NCI-H526 (cell line): ENCODE measurements at regions not wholly inside any gene's neighbourhood (a gene's known extent, or its start where the extent isn't known, plus 50 kb on each side); places are given as distances from the start of the nearest gene placed in this dataset.
A peak's percentile ranks its signal among the peaks of the same experiment; 100 is the strongest.

Source experiments
- DNase-seq, 2 experiments: peaks; one replicate each; lab custom pipeline; 2025; lab: John Stamatoyannopoulos, UW

- DNase-seq = peak; percentile 60 to 80
These were observed 64.9 kb upstream of the BHLHE23 start for GRCh38 chr20:63071541-63072181.

DNA sequence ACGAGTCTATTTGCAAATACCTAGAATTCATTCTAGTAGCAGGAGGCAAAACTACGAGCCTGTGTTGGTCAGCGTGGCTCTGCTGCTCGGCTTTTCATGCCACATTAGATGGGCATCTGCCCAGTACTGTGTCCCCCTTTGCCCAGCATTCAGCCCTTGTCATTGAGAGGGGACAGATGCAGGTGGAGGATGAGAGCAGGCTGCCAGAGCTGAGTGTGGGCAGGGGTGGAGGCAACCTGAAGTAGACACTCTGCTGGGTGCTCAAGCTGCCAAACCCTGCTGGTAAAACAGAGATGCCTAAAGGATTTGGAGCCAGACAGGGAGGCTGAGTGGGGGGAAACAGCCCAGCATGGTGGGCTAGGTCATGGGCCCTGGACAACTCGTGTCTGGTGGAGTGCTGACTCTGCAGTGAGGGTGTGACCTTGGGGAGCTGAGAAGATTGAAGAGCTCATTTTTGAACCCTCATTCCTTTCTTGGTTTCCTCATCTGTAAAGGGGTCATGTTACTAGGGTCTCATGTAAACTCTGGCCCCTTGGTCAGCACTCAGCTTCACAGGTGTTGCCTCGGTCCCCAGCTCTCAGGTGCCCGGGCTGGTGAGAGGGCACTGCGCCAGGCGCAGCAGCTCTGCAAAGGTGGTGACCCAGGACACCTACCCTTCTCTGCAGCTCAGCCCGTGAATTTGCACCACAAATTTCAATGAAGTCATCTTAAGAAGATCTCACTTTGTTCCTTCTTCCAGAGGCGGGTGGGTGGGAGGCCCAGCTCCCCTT is 64.2 kb upstream of the BHLHE23 start:
- no peak for DNase-seq

DNA sequence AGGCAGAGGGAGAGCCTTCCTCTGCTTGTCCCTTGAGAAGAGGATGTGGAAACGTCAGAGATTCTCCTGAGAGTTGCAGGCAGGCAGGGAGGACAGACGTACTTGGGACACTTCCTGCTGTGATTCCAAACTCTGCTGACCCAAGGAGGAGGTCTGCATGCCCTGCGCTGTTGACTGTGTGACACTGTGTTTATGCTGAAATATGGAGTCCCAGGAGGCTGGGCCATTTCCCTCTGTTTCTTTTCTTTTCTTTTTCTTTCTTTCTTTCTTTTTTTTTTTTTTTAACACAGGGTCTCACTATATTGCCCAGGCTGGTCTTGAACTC is 63.5 kb upstream of the BHLHE23 start:
- no peak for DNase-seq

DNA sequence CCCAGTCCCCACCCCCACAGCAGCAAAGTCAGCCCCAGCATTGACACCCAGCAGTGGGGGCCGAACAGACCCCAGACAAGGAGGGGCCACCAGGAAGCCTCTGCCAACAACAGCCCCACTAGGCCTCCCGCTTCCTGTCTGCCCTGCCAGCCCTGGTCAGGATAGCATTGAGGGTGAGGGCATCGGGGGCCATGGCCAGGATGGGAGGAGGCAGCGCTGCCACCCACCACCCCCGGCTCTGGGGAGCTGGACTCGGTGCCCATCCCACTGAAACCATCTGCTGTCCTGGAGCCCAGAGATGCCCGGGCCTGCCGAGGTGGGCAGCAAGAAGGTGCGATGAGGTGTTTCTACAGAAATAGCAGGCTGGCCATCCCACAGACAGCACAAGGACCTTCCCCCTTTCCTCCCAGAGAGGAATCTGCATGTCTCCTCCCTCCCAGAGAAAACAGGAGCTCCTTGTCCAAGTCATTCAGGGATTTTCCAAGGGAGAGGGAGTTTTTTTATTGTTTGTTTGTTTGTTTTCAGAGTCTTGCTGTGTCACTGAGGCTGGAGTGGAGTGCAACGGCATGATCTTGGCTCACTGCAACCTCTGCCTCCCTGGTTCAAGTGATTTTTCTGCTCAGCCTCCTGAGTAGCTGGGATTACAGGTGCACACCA is 62.1 kb upstream of the BHLHE23 start:
- DNase-seq = no peak

GRCh38 chr20:63067721-63068560 is 61.2 kb upstream of the BHLHE23 start:
- DNase-seq = no peak

- DNase-seq = no peak
These were observed 60.5 kb upstream of the BHLHE23 start for GRCh38 chr20:63067266-63067635.

DNA sequence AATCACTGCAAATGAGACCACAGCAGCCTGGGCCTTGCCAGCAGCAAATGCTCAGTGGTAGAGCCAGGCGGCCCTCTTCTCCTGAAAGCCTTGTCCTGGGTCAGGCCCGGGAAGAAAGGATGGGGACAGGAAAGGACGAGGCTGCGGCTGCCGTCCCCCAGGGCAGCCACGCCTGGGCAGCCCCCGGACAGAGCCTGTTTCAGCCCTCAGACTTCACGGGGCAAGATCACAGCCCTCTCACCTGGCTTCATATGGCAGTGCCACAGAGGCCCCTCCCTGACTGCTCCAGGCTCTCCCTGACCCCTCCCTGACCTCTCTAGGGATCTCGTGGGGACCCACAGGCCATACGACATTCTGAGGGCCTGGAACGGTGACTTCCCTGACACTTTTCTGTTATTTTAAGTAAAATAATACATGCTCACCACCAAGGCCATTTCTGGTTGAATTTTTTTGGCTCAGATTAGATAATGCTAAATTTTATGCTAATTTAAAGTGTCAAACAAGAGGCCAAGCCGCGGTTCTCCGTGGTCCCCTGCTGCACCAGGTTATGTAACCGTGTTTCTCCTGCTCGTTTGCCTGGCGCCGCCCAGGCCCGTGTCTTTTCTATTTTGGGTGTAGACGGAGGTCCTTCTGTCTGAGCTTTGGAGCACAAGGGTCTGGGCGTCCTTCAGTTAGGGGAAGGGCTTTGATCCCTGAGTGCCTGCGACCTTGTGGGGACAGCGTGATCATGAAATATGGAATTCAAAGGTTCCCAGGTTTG is 59.9 kb upstream of the BHLHE23 start:
- DNase-seq = no peak

DNA sequence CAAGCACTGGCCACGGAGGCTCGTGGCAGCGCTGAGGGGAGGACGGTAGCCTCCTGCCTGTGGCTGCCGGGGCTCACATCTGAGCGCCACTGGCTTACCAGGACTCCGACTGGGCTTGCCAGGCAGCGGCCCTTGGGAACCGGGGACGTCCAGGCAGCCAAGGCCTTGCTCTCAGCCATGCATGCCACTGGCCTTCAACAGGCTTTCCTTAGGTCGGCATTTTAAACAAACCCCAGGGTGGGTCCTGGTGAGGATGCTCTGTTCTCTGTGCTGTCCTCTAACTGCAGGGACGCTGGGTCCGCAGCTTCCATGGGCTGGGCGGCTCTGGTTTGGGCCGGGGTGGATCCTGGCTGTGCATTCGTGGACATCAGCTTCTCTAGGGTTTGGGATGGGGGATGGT is 59.1 kb upstream of the BHLHE23 start:
- no peak for DNase-seq

- no peak for DNase-seq
These were observed 58.3 kb upstream of the BHLHE23 start for GRCh38 chr20:63064745-63065711.

DNA sequence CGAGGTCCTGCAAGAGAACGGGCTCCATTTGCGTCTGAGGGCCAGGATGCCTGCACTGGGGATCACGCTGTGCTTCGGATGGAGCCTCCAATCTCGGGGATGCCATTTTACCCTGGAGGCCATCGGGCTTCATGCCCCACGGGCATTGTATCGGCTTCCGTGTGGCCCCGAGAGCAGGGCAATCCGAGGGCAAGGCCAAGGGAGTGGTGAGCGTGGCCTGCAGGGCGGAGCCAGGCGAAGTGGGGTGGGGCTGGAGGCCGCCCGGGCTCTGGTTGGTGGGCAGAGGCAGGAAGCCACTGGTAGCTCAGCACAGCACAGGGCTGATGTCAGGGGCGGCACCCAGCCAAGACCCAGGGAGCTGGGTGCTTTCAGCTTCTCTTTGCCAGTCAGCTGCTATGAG is 57.5 kb upstream of the BHLHE23 start:
- no peak for DNase-seq

- no peak for DNase-seq
These were observed 55.7 kb upstream of the BHLHE23 start for GRCh38 chr20:63062188-63063140.

- no peak for DNase-seq
These were observed 55.0 kb upstream of the BHLHE23 start for GRCh38 chr20:63061771-63062100.

DNA sequence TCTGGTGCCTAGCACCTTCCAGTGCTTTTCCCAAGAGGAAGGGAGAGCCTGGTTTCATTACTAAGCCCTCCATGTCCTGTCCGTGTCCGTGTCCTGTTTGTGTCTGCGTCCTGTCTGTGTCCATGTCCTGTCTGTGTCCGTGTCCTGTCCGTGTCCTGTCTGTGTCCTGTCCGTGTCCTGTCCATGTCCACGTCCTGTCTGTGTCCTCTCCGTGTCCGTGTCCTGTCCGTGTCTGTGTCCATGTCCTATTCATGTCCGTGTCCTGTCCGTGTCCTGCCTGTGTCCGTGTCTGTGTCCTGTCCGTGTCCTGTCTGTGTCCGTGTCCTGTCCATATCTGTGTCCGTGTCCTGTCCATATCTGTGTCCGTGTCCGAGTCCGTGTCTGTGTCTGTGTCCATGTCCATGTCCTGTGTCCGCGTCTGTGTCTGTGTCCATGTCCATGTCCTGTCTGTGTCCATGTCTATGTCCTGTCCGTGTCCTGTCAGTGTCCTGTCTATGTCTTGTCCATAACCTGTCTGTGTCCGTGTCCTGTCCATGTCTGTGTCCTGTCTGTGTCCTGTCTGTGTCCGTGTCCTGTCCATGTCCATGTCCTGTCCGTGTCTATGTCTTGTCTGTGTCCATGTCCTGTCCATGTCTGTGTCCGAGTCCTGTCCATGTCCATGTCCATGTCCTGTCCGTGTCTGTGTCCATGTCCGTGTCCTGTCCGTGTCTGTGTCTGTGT is 54.4 kb upstream of the BHLHE23 start:
- DNase-seq = no peak

- DNase-seq = no peak
These were observed 53.6 kb upstream of the BHLHE23 start for GRCh38 chr20:63060057-63060991.

DNA sequence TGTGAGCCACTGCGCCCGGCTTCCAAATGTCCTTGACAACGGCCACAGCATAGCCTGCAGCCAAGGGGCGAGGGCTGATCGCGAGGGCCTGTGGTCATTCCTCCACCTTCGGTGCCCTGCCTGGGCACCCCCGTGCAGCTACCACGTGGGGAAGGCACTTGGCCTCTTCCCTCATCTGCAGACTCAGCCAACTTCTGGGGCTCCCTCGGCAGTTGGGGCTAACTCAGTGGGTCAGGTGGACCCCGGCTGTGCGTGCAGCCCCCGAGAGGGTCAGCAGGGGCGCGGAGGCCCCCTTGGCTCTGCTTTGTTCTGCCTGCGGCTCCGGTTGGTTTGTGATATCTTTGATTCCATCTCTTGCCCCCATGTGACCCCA is 52.9 kb upstream of the BHLHE23 start:
- no peak for DNase-seq

GRCh38 chr20:63058696-63059335 is 52.1 kb upstream of the BHLHE23 start:
- no peak for DNase-seq
